GM21576 (cell line): ENCODE measurements at regions not wholly inside any gene's neighbourhood (a gene's known extent, or its start where the extent isn't known, plus 50 kb on each side); places are given as distances from the start of the nearest gene placed in this dataset.

Experiments
- ATAC-seq: cut with Tn5 transposase; IDR thresholded peaks from one replicate; pipeline ENCODE4 v1.9.1; 2021; ENCODE audit warnings: mild to moderate bottlenecking, moderate library complexity; ENCODE audit not compliant: unreplicated experiment

DNA sequence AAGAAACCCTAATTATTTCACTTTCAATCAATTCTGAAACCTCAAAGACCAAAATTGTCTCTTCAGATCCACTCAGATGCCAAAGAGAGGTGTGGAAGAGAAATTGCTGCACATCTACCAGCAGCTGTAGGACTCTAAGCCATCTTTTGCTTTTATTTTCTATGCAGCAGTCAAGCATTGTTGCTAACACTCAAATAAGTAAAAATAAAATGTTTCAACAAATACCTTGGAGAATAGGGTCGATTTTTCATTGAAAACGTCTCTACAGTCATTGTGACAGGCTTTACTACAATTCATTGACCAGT is 66.4 kb upstream of the CFAP20DC start:
- no peak for ATAC-seq

DNA sequence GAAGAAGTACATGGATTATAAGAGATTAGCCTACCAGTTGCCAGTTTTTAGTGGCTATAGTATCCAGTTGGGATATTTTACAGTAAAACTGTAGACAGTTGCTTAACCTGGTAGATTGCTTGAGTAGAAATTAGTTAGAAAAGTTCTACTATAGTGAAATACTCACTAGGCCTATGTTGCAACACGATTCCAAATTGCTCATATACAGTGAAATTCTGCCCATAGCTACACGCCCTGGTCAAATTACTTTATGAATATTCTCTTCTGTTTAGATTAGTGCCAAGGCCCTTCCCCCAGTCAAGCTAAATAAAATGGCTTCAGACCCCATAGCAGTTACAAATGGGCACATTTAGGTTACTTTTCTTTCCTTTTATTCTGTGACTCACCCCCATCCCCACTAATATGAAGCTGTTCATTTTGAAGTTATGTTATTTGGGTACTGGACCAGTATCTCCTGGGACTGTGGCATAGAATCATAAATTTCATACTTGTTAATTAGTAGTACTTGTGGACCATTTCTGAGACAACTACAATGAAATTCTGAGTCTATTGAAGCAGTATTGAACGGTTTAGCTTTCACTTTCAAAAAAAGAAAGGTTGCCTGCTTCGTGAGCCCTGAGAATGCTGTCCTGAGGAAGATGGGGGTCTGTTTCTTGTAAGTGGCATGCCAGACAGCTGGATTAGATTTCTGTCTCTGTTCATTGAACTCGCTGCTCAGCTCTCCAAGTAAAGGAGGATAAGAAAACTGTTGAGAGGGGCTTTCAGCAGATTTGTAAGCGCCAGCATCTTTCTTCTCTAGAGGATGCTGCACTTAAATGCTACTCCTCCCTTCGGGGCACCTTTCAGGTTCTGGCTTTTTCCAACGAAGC is 65.8 kb upstream of the CFAP20DC start:
- no peak for ATAC-seq

DNA sequence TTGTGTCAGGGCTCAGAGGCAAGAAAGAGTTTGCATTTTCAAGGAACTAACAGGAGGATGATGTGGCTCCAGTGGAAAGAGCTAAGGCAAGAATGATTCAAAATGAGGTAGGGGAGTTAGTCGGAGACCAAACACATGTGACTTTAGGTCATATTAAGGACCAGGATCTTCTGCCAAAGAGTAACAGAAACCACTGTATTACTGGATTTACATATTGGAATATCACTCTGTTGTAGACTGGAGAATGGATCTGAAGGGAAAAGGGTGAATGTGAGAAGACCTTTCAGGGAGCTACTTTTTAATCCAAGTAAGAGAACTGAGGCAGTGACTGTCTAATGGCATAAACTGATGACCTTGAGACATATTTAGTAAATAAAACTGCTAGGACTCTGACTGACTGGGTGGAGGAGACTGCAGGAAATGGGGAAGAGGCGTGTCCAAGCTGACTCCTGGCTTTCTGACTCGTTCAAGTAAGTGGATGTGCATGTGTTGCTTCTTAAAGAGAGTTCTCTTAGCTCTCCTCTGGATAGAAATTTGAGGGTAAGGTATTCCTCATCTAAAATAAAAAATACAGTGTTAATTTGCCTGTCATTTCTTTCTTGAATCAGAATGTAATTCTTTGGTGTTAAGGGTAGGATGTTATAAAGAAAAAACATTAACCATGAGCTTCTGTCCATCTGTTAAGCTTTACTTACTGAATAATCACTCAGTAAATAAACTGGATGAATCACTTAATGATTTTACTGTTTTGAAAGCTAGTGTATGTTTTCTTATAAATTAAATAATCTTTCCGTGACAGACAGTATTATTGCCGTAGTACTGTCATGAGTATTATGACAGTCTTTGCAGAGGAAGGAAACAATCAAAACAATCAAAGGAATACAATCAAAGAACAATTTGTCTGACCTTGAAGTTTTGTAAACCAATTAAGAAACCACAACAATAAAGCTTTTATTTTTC is 58.3 kb upstream of the CFAP20DC start:
- no peak for ATAC-seq

DNA sequence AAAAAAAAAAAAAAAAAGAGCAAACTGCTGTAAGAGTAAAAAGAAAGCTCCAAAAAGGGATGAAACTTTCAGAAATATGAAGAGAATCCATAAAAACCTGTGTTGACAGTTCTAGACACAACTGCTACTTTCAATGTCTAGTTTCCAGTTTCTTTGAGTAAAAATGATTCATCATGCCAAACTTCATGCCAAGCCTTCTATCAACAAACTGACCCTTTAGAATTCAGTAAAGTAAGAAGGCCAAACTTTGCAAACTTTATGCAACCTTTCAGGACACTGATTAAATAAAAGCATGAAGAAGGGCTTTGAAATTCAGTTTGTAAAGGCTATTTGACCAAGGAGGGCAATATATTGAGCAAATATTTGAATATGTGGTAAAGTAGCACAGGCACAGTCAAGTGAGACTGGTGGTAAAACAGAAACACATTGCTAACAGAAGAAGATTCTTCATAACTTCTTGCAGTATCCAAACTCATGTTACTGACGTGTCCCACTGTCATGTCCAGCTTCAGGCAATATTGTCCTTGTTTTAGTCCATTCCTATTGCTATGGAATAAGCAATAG is 56.3 kb upstream of the CFAP20DC start:
- no peak for ATAC-seq

DNA sequence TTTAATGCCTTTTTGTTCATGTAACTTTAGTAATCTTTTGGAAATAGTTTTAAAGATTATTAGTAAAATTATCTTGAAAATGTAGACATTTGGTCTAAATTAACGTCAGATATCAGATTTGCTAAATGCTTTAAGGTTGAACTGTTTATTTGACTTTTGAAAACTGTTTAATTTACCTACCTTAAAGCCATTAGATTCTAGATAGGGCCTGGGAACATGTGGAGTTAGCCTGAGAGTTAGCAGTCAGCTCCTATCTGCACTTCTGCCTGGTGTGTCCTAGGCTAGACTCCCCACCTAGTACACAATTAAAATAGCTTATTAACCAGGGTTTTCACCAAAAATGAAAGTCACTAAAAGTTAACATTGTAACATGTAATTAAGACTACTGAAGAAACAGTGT is 53.7 kb upstream of the CFAP20DC start:
- no peak for ATAC-seq

DNA sequence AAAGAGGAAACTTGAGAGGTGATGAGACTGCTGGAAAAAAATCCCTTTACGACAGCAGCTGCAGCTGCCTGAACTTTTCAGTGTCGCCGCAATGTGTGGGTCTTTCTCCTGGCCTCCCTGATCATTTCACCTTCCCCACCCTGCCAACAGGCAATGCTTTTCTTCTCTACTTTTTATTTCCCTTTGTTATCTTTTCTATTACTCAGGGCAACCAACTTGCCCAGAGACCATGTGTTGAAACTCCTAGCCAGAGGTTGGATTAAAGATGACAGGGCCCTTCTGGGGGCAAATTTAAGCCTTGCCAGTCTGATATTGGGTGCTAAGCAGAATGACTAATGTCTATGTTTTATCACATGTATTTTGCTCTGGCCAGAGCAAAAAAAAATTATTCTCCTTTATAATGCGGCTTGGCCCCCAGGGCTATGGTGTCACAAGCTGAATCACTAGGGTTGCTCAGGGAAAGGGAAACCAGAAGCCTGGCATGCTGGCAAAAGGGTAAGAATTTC is 51.5 kb upstream of the CFAP20DC start:
- no peak for ATAC-seq
